ENCODE measurements at regions not wholly inside any gene's neighbourhood (a gene's known extent, or its start where the extent isn't known, plus 50 kb on each side); places are given as distances from the start of the nearest gene placed in this dataset.

GRCh38 chr6:63491119-63491518, 81.2 kb upstream of the LOC128125822 start:
- Mint-ChIP-seq H3K4me1 (no peaks in the 10 kb centered on the region), H3K36me3 (ENCODE audit: low read depth) (no peaks in the 10 kb centered on the region), H3K27me3 (no peaks in the 10 kb centered on the region), H3K27ac (no peak overlapping the region), H3K4me3 (no peak overlapping the region), H3K9me3 (no peaks in the 10 kb centered on the region)
- ATAC-seq (ENCODE audit: low read depth), result no peak
- TF ChIP-seq CTCF (IDR thresholded peaks at IDR 0.05), result no peak
- intact Hi-C loops (cut with micrococcal nuclease), result no loop called here
- POLR2A ChIA-PET, result no interaction called here
- DNase-seq, result no peak
- CTCF ChIA-PET, result no interaction called here

- Mint-ChIP-seq H3K27ac (no peak overlapping the region), H3K36me3 (ENCODE audit: low read depth) (no peaks in the 10 kb centered on the region), H3K4me3 (no peak overlapping the region), H3K27me3 (no peaks in the 10 kb centered on the region), H3K9me3 (no peaks in the 10 kb centered on the region), H3K4me1 (no peaks in the 10 kb centered on the region)
- intact Hi-C loops (cut with micrococcal nuclease), result no loop called here
- no peak for TF ChIP-seq CTCF (IDR thresholded peaks at IDR 0.05)
- ATAC-seq (ENCODE audit: low read depth) (no peak), DNase-seq (no peak)
- POLR2A ChIA-PET, result no interaction called here
- CTCF ChIA-PET, result no interaction called here
Measured at GRCh38 chr6:63492476-63492875, 79.8 kb upstream of the LOC128125822 start.

GRCh38 chr6:63493557-63493956, 78.7 kb upstream of the LOC128125822 start:
- no peak overlapping the region for H3K27ac Mint-ChIP-seq
- DNase-seq (no peak), ATAC-seq (ENCODE audit: low read depth) (no peak)
- H3K4me1 Mint-ChIP-seq, result no peaks in the 10 kb centered on the region
- CTCF ChIA-PET, result no interaction called here
- H3K27me3 Mint-ChIP-seq, result no peaks in the 10 kb centered on the region
- intact Hi-C loops (cut with micrococcal nuclease), result no loop called here
- no peak for TF ChIP-seq CTCF (IDR thresholded peaks at IDR 0.05)
- H3K9me3 Mint-ChIP-seq, result no peaks in the 10 kb centered on the region
- no peak overlapping the region for H3K4me3 Mint-ChIP-seq
- POLR2A ChIA-PET, result no interaction called here
- no peaks in the 10 kb centered on the region for H3K36me3 Mint-ChIP-seq (ENCODE audit: low read depth)

GRCh38 chr6:63496361-63496804, 75.9 kb upstream of the LOC128125822 start:
- Mint-ChIP-seq H3K4me1 (no peaks in the 10 kb centered on the region), H3K9me3 (no peaks in the 10 kb centered on the region), H3K27me3 (no peaks in the 10 kb centered on the region), H3K27ac (no peak overlapping the region), H3K36me3 (ENCODE audit: low read depth) (no peaks in the 10 kb centered on the region), H3K4me3 (no peak overlapping the region)
- ATAC-seq (ENCODE audit: low read depth) (no peak), DNase-seq (no peak)
- intact Hi-C loops (cut with micrococcal nuclease), result no loop called here
- ChIA-PET POLR2A (no interaction called here), CTCF (no interaction called here)
- TF ChIP-seq CTCF (IDR thresholded peaks at IDR 0.05), result no peak

GRCh38 chr6:63502156-63502555, 70.1 kb upstream of the LOC128125822 start:
- ChIA-PET CTCF (no interaction called here), POLR2A (no interaction called here)
- Mint-ChIP-seq H3K27me3 (no peaks in the 10 kb centered on the region), H3K4me3 (no peak overlapping the region), H3K27ac (no peak overlapping the region), H3K36me3 (ENCODE audit: low read depth) (no peaks in the 10 kb centered on the region), H3K4me1 (peaks cover 8% of the 10 kb centered on the region), H3K9me3 (no peaks in the 10 kb centered on the region)
- intact Hi-C loops (cut with micrococcal nuclease), result no loop called here
- no peak for TF ChIP-seq CTCF (IDR thresholded peaks at IDR 0.05)
- DNase-seq (no peak), ATAC-seq (ENCODE audit: low read depth) (no peak)
